NB4 (cell line): ENCODE measurements at regions not wholly inside any gene's neighbourhood (a gene's known extent, or its start where the extent isn't known, plus 50 kb on each side); places are given as distances from the start of the nearest gene placed in this dataset.

ENCODE experiments used
- DNase-seq: peaks from one replicate; pipeline ENCODE4 v3.0.0; 2010; ENCODE audit warnings: low read depth
- H3K4me3 ChIP-seq: one replicate; pipeline ENCODE4 v1.5.1; 2011; ENCODE audit warnings: mild to moderate bottlenecking, low read depth, low read length, moderate library complexity
- MAX ChIP-seq: IDR thresholded peaks from 2 replicates; pipeline ENCODE4 v1.6.1; 2011; ENCODE audit warnings: low read depth, low read length
- MYC ChIP-seq: IDR thresholded peaks from 2 replicates; pipeline ENCODE4 v1.6.1; 2011; ENCODE audit warnings: low read depth, low read length
- POLR2A ChIP-seq: IDR thresholded peaks from 2 replicates; pipeline ENCODE4 v1.6.1; 2011; ENCODE audit warnings: mild to moderate bottlenecking; ENCODE audit not compliant: insufficient read length; ENCODE audit errors: extremely low read depth
- TF ChIP-seq, protein P1 (sequence below): IDR thresholded peaks from one replicate; pipeline ENCODE4 v1.5.1; 2012; ENCODE audit warnings: low read depth, low read length

DNA sequence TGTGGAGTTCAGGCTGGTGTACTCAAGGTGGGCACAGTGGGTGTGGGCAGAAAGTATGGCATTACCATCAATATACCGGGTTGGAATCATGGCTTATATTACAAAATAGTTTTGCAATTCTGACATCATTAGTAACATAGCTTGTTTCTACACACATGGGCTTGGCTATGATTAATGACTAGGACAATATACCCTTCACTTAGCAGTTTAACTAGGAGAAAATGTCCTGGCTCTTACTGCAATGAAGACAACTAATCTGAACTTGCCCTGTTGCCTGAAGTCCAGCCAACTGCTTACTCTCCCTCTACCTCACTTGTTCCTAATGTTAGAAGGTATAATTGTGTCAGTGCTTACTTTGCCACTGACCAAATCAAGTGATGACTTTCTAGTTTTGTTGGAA is 612.5 kb downstream of the EFNA5 start:
- DNase-seq, result no peak
- H3K4me3 ChIP-seq, result no peak overlapping the region
- TF ChIP-seq POLR2A (no peak), MYC (no peak), MAX (no peak)
- TF ChIP-seq, protein P1, sequence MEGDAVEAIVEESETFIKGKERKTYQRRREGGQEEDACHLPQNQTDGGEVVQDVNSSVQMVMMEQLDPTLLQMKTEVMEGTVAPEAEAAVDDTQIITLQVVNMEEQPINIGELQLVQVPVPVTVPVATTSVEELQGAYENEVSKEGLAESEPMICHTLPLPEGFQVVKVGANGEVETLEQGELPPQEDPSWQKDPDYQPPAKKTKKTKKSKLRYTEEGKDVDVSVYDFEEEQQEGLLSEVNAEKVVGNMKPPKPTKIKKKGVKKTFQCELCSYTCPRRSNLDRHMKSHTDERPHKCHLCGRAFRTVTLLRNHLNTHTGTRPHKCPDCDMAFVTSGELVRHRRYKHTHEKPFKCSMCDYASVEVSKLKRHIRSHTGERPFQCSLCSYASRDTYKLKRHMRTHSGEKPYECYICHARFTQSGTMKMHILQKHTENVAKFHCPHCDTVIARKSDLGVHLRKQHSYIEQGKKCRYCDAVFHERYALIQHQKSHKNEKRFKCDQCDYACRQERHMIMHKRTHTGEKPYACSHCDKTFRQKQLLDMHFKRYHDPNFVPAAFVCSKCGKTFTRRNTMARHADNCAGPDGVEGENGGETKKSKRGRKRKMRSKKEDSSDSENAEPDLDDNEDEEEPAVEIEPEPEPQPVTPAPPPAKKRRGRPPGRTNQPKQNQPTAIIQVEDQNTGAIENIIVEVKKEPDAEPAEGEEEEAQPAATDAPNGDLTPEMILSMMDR, result no peak

DNA sequence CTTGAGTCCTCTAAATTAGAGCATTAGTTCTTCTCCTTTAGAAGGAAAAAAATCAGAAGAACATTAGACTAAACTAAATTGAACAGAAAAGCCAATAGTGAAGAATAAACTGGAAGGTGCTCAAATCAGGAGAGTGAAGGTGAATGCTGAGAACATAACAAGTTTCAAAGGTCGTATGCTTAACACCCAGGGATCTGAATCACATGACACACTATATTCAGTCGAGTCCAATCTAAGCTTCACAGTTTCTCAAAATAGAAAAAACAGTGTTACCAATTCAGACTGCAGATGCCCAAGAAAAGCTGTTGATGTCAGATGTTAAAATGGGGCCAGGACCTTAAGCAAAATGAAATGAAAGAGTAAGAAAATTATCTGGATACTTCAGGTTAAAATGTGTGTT is 614.5 kb downstream of the EFNA5 start:
- TF ChIP-seq MYC (no peak), POLR2A (no peak), MAX (no peak)
- TF ChIP-seq, protein P1, result no peak
- DNase-seq, result no peak
- no peak overlapping the region for H3K4me3 ChIP-seq

GRCh38 chr5:107047048-107047447 is 623.7 kb downstream of the EFNA5 start:
- no peak for DNase-seq
- TF ChIP-seq POLR2A (no peak), MYC (no peak), MAX (no peak)
- TF ChIP-seq, protein P1, result no peak

GRCh38 chr5:107043665-107044064 is 627.1 kb downstream of the EFNA5 start:
- TF ChIP-seq MAX, result no peak
- no peak for TF ChIP-seq POLR2A
- TF ChIP-seq MYC, result no peak
- TF ChIP-seq, protein P1, result no peak
- DNase-seq, result no peak
- H3K4me3 ChIP-seq, result no peak overlapping the region

More at GRCh38 chr5:107047048-107047447, 623.7 kb downstream of the EFNA5 start:
- no peak overlapping the region for H3K4me3 ChIP-seq

DNA sequence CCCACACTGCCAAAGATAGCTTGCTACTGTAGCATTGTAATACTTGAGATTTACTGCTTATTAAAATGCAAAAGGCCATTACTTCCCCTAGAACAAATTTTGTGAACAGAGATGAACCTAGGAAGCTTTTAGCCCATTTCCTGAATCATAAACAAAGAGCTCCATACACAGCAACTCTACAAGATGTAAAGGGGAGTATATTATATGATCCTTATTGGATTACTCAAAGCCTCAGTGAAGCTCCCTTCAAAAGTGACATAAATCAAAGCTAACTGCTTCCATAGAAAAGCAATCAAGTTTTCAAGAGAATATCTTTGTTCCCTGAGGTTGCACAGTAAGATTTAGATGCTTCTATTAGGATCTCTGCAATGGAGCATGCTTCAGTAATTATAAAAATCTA is 629.8 kb downstream of the EFNA5 start:
- no peak for DNase-seq
- H3K4me3 ChIP-seq, result no peak overlapping the region
- TF ChIP-seq, protein P1, result no peak
- no peak for TF ChIP-seq MYC
- TF ChIP-seq POLR2A, result no peak
- TF ChIP-seq MAX, result no peak

DNA sequence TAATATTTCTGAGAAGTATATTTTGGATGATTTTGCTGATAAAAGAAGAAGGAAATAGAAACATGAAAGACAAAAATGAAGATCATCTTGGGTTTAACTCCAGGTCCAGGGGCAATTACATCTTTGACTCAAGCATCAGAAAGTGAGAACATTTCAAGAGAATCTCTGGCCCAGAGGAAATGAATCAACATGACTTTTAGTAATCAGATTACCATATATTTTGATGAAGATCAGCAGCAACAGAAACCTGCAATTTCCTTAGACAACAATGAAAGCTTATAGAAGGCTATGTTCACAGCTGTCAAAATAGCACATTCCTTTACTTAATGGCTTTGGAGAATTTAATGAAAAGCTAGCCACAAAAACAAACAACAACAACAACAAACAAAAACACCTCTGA is 638.1 kb downstream of the EFNA5 start:
- H3K4me3 ChIP-seq, result no peak overlapping the region
- TF ChIP-seq POLR2A, result no peak
- TF ChIP-seq, protein P1, result no peak
- no peak for TF ChIP-seq MYC
- no peak for TF ChIP-seq MAX
- no peak for DNase-seq
